ENCODE measurements at regions not wholly inside any gene's neighbourhood (a gene's known extent, or its start where the extent isn't known, plus 50 kb on each side); places are given as distances from the start of the nearest gene placed in this dataset.

DNA sequence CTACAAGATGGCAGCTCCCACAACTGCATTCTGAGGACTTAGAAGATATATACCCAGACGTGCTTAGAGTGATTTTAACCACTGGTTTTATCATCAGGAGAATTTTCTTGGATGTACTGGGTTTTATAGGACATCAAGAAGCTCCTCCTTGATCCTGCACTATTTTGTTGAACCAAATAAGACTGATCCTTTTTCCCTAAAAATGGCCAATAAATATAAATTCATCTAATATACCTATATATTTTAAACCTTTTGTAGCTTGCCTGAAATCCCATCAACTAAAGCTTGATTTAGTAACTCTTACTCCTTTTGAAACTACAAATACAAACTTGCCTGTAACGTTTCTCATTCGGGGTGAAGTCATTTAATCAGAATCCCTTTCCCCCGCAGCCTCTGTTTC lies 849.4 kb upstream of the ADAMTS5 start:
- DNase-seq (ENCODE audit: low spot score in 2 of 2) (no peak), ATAC-seq (ENCODE audit: low read depth) (no peak)
- H3K9me3 Mint-ChIP-seq: no peaks in the 10 kb centered on the region
- H3K4me1 Mint-ChIP-seq: no peaks in the 10 kb centered on the region
- no peak overlapping the region for H3K4me3 Mint-ChIP-seq
- H3K27ac Mint-ChIP-seq: no peak overlapping the region
- H3K27me3 Mint-ChIP-seq: no peaks in the 10 kb centered on the region
- H3K36me3 Mint-ChIP-seq: no peaks in the 10 kb centered on the region

- DNase-seq (ENCODE audit: low spot score in 2 of 2) (no peak), ATAC-seq (ENCODE audit: low read depth) (no peak)
- no peaks in the 10 kb centered on the region for H3K36me3 Mint-ChIP-seq
- no peak overlapping the region for H3K4me3 Mint-ChIP-seq
- no peaks in the 10 kb centered on the region for H3K9me3 Mint-ChIP-seq
- no peaks in the 10 kb centered on the region for H3K27me3 Mint-ChIP-seq
- H3K4me1 Mint-ChIP-seq: no peaks in the 10 kb centered on the region
- H3K27ac Mint-ChIP-seq: no peak overlapping the region
Observed at GRCh38 chr21:27814226-27814625, 847.3 kb upstream of the ADAMTS5 start.

GRCh38 chr21:27813750-27814149 lies 846.9 kb upstream of the ADAMTS5 start:
- Mint-ChIP-seq H3K27ac (no peak overlapping the region), H3K9me3 (no peaks in the 10 kb centered on the region), H3K27me3 (no peaks in the 10 kb centered on the region), H3K36me3 (no peaks in the 10 kb centered on the region), H3K4me3 (no peak overlapping the region), H3K4me1 (no peaks in the 10 kb centered on the region)
- no peak for DNase-seq (ENCODE audit: low spot score in 2 of 2)
- ATAC-seq (ENCODE audit: low read depth): no peak

- Mint-ChIP-seq H3K9me3 (no peaks in the 10 kb centered on the region), H3K36me3 (no peaks in the 10 kb centered on the region), H3K27me3 (no peaks in the 10 kb centered on the region), H3K4me1 (no peaks in the 10 kb centered on the region), H3K4me3 (no peak overlapping the region), H3K27ac (no peak overlapping the region)
- no peak for ATAC-seq (ENCODE audit: low read depth)
- DNase-seq (ENCODE audit: low spot score in 2 of 2): no peak
Observed at GRCh38 chr21:27813344-27813743, 846.5 kb upstream of the ADAMTS5 start.

DNA sequence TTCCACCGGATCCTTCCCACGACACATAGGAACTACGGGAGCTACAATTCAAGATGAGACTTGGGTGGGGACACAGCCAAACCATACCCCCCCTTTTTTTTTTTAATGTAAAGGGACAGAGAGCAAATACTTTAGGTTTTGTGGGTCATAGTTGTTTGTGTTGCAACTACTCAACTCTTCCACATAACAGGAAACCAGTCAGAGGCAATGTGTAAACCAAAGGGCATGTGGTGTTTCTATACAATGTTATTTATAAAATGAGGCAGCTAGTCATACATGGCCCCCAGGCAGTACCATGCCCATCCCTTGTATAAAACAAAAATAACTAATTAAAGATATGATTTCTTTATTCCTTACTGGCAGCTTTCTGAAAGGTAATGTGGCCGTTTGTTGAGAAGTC lies 845.4 kb upstream of the ADAMTS5 start:
- H3K27ac Mint-ChIP-seq: no peak overlapping the region
- no peaks in the 10 kb centered on the region for H3K36me3 Mint-ChIP-seq
- H3K4me3 Mint-ChIP-seq: no peak overlapping the region
- ATAC-seq (ENCODE audit: low read depth): no peak
- H3K9me3 Mint-ChIP-seq: no peaks in the 10 kb centered on the region
- DNase-seq (ENCODE audit: low spot score in 2 of 2): no peak
- H3K4me1 Mint-ChIP-seq: no peaks in the 10 kb centered on the region
- no peaks in the 10 kb centered on the region for H3K27me3 Mint-ChIP-seq

DNA sequence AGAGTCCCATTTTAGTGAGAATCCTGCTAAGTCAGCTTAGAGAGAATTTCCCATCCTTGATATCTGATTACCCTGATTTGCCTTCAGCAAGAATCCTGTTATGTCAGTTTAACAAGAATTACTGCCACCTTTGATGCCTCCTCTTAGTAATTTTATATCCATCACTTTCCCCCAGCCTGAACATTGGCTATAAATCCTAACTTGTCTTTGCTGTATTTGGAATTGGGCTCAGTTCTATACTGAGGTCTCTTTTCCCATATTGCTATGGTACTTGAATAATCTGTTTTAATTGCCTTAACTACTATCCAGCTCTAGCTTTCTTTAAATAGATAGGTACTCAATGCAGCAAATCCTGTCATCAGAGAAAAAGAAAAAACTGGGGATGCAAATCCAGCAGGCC lies 842.0 kb upstream of the ADAMTS5 start:
- ATAC-seq (ENCODE audit: low read depth): no peak
- Mint-ChIP-seq H3K36me3 (no peaks in the 10 kb centered on the region), H3K27ac (no peak overlapping the region), H3K9me3 (no peaks in the 10 kb centered on the region), H3K4me3 (no peak overlapping the region), H3K27me3 (no peaks in the 10 kb centered on the region), H3K4me1 (no peaks in the 10 kb centered on the region)
- no peak for DNase-seq (ENCODE audit: low spot score in 2 of 2)

DNA sequence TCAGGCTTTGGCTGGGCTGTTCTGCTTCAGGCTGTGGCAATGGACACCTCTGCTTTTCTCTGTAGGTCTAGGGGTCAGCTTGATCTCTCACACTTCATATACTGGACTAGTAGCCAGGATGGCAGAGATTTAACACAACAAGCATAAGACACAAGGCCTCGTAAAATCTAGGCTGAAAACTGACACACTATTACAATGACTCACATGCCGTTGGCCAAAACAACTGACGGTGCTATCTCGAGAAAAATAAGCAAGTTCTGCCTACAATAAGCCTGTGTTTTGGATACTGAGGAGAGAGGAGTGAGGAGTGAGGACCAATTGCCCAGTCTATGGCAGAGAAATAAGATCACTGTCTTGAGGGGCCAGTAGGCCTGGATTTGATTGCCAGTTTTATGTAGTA lies 840.7 kb upstream of the ADAMTS5 start:
- no peak overlapping the region for H3K27ac Mint-ChIP-seq
- H3K4me3 Mint-ChIP-seq: no peak overlapping the region
- H3K27me3 Mint-ChIP-seq: no peaks in the 10 kb centered on the region
- DNase-seq (ENCODE audit: low spot score in 2 of 2) (no peak), ATAC-seq (ENCODE audit: low read depth) (no peak)
- no peaks in the 10 kb centered on the region for H3K9me3 Mint-ChIP-seq
- no peaks in the 10 kb centered on the region for H3K36me3 Mint-ChIP-seq
- H3K4me1 Mint-ChIP-seq: no peaks in the 10 kb centered on the region

DNA sequence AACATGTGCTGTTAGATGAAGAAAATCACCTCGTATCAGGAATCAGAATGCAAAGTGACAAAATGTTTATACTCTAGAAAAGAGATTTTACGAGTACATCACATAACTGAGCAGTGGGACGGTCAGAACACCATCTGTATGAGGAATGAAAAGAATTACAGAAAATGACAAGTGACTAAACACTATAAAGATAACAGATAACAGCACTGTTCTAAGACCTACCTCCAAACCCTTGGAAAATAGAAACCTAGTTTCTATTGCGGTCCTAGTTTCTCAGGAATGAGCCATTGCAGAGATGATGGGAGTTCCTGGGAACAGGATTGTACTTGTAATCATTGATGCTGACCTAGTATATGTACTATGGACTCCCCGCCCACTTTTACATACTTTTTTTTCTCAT lies 839.4 kb upstream of the ADAMTS5 start:
- Mint-ChIP-seq H3K27me3 (no peaks in the 10 kb centered on the region), H3K4me3 (no peak overlapping the region), H3K27ac (no peak overlapping the region), H3K4me1 (no peaks in the 10 kb centered on the region), H3K36me3 (no peaks in the 10 kb centered on the region), H3K9me3 (no peaks in the 10 kb centered on the region)
- DNase-seq (ENCODE audit: low spot score in 2 of 2) (no peak), ATAC-seq (ENCODE audit: low read depth) (no peak)

- H3K27me3 Mint-ChIP-seq: no peaks in the 10 kb centered on the region
- H3K4me3 Mint-ChIP-seq: no peak overlapping the region
- no peaks in the 10 kb centered on the region for H3K36me3 Mint-ChIP-seq
- H3K9me3 Mint-ChIP-seq: no peaks in the 10 kb centered on the region
- no peak overlapping the region for H3K27ac Mint-ChIP-seq
- no peaks in the 10 kb centered on the region for H3K4me1 Mint-ChIP-seq
- no peak for ATAC-seq (ENCODE audit: low read depth)
- DNase-seq (ENCODE audit: low spot score in 2 of 2): no peak
Observed at GRCh38 chr21:27805696-27806095, 838.8 kb upstream of the ADAMTS5 start.

GRCh38 chr21:27804515-27804914 lies 837.6 kb upstream of the ADAMTS5 start:
- Mint-ChIP-seq H3K9me3 (no peaks in the 10 kb centered on the region), H3K4me3 (no peak overlapping the region), H3K36me3 (no peaks in the 10 kb centered on the region), H3K4me1 (no peaks in the 10 kb centered on the region), H3K27me3 (no peaks in the 10 kb centered on the region), H3K27ac (no peak overlapping the region)
- ATAC-seq (ENCODE audit: low read depth): no peak
- DNase-seq (ENCODE audit: low spot score in 2 of 2): no peak

- H3K4me3 Mint-ChIP-seq: no peak overlapping the region
- no peaks in the 10 kb centered on the region for H3K27me3 Mint-ChIP-seq
- no peaks in the 10 kb centered on the region for H3K36me3 Mint-ChIP-seq
- no peak for DNase-seq (ENCODE audit: low spot score in 2 of 2)
- H3K9me3 Mint-ChIP-seq: no peaks in the 10 kb centered on the region
- H3K4me1 Mint-ChIP-seq: no peaks in the 10 kb centered on the region
- no peak overlapping the region for H3K27ac Mint-ChIP-seq
- ATAC-seq (ENCODE audit: low read depth): no peak
Observed at GRCh38 chr21:27803571-27803970, 836.7 kb upstream of the ADAMTS5 start.

DNA sequence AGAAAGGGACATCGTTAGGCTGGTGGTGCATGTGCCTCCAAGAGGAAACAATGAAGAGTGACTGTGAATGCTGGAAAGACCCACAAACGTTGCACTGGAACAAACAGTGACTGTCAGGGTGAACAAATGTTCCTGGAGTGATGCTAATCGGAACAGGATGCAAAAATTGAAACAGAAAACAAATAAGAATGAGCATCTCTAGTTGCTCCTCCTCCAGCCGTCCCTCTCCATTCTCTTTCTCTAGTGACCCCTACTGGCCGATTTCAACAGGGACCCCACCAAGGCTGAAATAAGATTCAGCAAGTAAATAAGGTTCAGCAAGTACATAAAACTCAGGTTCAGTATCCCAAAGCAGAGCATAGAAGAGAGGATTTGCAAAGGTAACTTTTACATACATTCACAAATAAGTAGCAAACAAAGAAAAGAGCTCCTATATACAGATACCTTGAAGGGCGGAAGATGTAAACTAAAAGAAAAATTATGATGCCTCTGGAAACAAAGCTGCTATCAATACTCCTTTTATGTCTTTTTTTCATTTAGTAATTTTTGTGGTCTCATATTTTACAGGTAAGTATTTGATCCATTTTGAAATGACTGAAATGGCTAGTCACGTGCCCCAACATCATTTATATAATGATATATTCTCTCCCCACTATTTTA lies 836.1 kb upstream of the ADAMTS5 start:
- no peaks in the 10 kb centered on the region for H3K27me3 Mint-ChIP-seq
- ATAC-seq (ENCODE audit: low read depth) (no peak), DNase-seq (ENCODE audit: low spot score in 2 of 2) (no peak)
- H3K9me3 Mint-ChIP-seq: no peaks in the 10 kb centered on the region
- H3K36me3 Mint-ChIP-seq: no peaks in the 10 kb centered on the region
- no peaks in the 10 kb centered on the region for H3K4me1 Mint-ChIP-seq
- no peak overlapping the region for H3K27ac Mint-ChIP-seq
- H3K4me3 Mint-ChIP-seq: no peak overlapping the region

- ATAC-seq (ENCODE audit: low read depth): no peak
- Mint-ChIP-seq H3K27ac (no peak overlapping the region), H3K27me3 (no peaks in the 10 kb centered on the region), H3K4me3 (no peak overlapping the region), H3K36me3 (no peaks in the 10 kb centered on the region), H3K9me3 (no peaks in the 10 kb centered on the region), H3K4me1 (no peaks in the 10 kb centered on the region)
- DNase-seq (ENCODE audit: low spot score in 2 of 2): no peak
Observed at GRCh38 chr21:27799861-27800260, 833.0 kb upstream of the ADAMTS5 start.

GRCh38 chr21:27796106-27796505 lies 829.2 kb upstream of the ADAMTS5 start:
- Mint-ChIP-seq H3K27me3 (no peaks in the 10 kb centered on the region), H3K27ac (no peak overlapping the region), H3K4me1 (no peaks in the 10 kb centered on the region), H3K36me3 (no peaks in the 10 kb centered on the region), H3K9me3 (no peaks in the 10 kb centered on the region), H3K4me3 (no peak overlapping the region)
- ATAC-seq (ENCODE audit: low read depth) (no peak), DNase-seq (ENCODE audit: low spot score in 2 of 2) (no peak)

DNA sequence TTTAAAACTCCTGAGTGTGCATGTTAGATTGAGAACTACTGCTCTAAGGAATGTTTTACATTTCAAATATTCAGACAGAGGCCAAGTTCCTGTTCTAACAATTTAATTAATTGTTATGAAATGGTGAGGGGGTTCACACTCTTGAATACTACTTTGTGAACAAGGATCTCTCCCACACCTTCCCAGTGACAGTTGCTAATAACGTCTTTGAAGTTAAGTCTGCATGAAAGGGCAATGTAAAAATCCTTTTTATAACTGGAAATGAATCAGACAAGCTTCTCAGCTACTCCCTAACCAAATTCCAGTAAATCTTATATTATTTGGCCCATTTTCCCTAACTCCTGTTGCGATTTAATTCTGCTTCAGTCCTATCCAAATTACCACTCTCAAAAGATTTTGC lies 828.5 kb upstream of the ADAMTS5 start:
- no peaks in the 10 kb centered on the region for H3K27me3 Mint-ChIP-seq
- H3K4me3 Mint-ChIP-seq: no peak overlapping the region
- no peak overlapping the region for H3K27ac Mint-ChIP-seq
- no peaks in the 10 kb centered on the region for H3K4me1 Mint-ChIP-seq
- peaks cover 1% of the 10 kb centered on the region for H3K9me3 Mint-ChIP-seq
- ATAC-seq (ENCODE audit: low read depth) (no peak), DNase-seq (ENCODE audit: low spot score in 2 of 2) (no peak)
- H3K36me3 Mint-ChIP-seq: no peaks in the 10 kb centered on the region
